ENCODE measurements at regions not wholly inside any gene's neighbourhood (a gene's known extent, or its start where the extent isn't known, plus 50 kb on each side); places are given as distances from the start of the nearest gene placed in this dataset.
"Not testable (repeated sequence)": the region's sequence is repeated elsewhere in the genome, so short reads cannot be mapped to it uniquely, and the experiment has no call there.

DNA sequence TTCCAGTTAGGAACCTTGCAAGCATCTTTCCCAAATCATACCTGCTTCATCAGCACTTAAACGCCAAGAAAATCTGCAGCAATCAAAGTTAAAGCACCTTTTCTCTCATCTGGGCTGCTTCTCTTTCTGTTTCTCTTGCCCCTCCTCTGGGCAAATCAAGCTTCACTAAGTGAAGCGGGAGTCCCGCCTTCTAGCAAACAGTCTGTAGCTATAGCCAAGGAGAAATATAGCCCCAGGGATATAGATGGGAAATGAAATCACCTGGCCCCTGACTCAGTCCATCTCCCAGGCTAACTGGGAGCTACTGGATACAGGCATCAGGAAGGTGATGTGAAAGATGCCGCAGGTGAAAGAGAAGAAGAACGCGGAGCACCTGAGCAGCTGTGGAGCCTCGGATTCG, 481.9 kb downstream of the C6orf118 start:
- DNase-seq (ENCODE audit: low spot score), result no peak

DNA sequence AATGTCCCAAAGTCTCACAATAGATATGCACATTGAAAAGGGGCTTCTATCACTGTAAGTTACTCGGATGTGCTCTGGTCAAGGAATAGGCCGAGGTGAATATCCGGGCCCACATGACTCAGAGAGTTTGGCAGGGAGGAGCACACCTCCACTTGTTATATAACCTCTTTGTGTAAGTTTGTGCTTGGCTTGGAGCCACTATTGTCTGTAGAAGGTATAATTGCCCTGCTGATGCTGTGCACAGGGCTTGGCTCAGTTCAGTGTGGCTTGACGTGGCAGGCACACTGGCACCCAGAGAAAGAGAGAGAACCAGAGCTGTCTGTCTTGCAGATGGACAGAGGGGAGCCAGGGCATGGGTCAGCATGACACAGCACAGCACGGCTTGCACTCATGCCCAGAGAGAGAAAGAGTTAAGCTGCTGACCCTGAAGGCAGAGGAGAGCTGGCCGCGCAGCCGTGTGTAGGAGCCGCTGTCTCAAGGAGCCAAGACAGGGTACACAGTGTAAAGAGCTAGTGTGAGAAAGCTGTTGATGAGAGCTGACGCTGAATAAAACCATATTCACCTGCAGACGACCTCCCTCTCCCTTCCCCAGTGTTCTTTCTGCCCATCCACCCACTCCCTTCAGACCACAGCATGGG, 482.5 kb downstream of the C6orf118 start:
- DNase-seq (ENCODE audit: low spot score), result no peak

DNA sequence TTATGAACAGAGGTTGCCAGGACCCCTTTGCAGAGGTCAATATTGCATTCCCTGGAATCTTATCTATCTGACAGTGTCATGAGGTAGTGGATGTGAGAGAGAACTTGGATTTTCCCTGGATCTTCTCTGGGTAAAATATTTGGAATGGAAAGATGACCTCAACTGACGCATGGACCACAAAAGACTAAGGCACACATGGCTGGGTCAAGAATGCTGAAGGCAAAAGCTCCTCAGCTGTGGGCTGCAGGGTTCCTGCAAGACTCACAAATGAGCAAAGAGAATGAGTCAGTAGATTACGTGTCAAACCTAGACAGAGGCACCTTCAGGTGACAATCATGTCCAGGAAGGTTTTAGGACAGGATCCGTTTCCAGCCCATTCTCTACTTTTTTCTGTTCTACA, 484.0 kb downstream of the C6orf118 start:
- DNase-seq (ENCODE audit: low spot score), result no peak

DNA sequence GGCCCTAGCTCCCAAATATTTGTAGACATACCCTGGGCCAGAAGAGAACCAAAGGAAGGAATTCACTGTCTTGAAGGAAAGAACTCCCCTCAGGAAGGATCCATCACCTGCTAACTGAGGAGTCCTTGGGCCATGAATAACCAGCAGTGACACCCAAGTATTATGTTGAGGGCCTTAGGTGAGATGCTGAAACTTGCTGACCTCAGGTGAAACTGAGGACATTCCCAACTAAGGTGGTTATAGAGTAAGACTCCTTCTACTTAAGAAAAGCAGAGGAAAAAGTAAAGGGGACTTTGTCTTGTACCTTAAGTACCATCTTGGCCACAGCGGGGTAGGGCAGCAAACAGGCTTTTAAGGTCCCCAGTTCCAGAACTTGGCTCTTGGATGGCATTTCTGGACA, 491.7 kb downstream of the C6orf118 start:
- no peak for DNase-seq (ENCODE audit: low spot score)

DNA sequence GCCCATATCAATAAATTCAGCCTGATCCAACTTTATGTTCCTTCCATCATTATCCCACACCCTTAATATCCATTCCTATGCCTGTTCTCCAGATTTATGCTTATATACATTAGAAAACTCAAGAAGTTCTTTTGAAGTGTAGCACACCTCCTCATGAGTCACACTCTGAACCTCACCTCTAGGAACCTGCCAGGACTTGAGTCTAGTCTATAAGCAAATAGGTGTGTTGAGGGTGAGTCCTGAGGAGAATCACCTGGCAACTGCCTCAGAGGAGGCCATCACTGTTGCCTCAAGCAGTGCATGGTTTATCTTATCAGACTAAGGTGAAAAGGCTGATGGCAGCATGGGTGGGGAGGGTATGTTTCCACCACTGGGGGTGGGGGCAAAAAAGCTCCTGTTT, 496.7 kb downstream of the C6orf118 start:
- no peak for DNase-seq (ENCODE audit: low spot score)

DNA sequence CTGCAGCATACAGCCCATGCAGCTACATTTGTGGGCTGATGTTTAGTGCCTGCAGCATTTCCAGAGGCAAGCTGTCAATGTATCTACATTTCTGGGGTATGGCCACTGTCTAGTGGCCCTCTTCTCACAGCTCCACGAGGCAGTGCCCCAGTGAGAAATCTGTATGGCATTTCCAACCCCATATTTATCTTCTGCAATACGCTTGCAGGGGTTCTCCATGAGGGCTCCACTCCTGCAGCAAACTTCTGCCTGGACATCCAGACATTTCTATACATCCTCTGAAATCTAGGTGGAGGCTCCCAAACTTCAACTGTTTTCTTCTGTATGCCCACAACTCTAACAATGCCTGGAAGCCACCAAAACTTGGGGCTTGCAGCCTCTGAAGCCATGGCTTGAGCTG, 502.3 kb downstream of the C6orf118 start:
- no peak for DNase-seq (ENCODE audit: low spot score)

DNA sequence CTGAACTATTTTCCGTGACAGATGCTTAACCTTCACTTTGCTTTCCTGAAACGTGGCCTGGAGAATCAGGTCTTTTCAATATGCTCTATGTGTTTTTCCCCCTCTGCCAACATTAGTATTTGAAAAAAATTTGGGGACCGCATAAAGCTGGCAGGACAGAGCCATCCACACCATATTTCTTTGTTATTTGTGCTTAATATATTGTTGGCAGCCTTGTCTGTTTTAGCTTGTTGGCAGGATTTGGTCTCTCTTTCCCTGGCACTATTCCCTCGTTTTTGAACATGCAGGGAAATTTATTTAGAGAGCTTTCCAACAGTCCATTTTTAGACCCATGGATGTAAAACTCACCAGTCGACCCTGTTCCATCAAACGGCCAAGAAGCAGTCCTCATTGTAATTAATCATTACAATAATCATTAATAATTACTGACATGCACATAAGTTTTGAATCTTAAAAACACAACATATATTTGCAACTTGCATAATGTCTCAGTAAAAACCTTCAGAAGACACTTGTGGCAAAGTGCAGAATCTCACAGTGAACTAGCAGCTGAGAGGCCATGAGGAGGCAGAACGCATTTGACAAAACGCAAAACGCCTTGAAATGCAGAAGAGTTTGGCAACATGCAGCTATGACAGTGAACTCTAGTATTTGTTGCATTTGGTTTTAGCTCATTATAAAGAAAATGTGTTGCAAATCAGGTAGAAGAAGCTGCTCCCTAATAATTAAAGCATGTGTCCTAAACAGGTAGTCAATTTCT, 514.2 kb downstream of the C6orf118 start:
- DNase-seq (ENCODE audit: low spot score), result no peak

DNA sequence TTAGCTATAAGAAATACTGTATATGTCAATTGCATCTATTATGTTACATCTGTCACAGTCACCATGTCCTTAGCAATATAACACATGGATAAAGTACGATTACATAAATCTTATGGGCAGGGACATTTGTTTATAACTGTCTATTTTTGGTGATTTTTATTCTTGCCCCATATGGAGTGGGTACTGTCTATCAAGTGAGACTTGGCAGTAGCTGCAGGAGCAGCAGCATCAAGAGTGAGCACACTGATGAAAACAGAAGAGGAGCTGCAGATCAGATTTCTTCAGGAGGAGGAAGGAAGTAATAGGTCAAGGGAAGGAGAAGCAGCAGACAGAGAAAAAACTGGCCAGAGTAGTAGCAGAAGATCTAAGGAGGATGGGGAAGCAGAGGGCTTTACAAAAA, 516.7 kb downstream of the C6orf118 start:
- no peak for DNase-seq (ENCODE audit: low spot score)

DNA sequence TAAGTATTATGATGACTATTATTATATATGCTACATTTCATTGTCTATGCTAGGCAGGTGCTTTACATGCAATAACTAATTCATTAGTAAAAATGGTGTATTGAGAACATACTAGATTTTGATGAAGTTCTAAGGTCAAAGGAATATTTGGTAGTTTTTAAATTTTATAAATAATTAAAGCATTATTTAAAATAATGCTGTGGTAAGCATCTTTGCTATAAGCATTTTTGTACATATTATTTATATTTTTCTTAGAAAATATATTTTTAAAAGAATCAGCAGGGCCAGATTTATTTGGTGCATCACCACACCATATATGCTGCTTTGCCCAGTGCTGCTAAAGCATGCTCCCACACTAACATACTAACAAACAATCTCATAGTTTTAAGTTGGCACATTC, 517.9 kb downstream of the C6orf118 start:
- DNase-seq (ENCODE audit: low spot score), result no peak

DNA sequence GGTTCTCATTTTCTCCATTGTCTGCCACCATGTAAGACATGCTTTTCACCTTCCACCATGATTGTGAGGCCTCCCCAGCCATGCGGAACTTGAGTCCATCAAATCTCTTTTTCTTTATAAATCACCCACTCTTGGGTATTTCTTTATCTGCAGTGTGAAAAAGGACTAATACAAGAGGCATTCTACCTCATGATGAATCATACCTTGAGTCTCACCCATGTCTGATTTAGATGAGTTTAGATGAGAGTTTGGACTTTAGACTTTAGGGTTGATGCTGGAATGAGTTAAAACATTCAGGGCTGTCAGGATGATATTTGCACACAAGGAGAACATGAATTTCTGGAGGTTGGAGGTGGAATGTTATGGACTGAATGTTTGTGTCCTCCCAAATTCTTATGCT, 545.6 kb downstream of the C6orf118 start:
- DNase-seq (ENCODE audit: low spot score), result no peak

DNA sequence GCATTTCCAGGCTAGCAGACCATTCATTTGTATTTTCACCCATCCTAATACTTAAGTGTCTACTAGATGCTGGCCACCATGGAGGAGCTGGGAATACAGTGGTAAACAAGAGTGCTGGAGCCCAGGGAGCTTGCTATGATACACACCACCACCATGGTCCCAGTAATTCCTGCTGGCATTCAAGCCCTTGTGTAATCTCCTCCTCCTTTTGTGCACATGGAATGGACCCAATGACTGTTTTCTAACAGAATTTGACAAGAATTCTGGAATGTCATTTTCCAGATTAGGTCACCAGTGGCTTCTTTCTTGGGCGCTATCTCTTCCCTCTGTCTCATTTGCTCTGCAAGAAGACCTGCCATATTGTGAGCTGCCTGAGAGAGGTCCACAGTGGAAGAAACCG, 552.0 kb downstream of the C6orf118 start:
- DNase-seq (ENCODE audit: low spot score), result no peak

DNA sequence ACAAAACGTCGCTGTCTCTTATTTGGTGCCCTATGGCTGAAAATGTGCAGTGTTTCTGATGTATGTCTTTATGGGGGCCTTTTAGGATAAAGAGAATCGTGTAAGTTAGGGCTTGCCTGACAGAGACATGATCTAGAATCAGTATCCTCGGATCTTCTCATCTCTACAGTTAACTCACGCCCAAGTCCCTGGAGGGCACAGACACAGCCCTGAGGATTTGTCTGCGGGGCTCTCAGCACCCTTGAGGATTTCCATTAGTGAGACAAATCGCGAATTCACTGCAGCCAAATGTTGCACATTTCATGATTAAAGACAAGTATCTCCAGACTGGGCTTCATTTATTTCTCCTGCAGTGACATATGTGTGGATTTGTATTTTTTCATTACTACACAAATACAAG, 552.7 kb downstream of the C6orf118 start:
- DNase-seq (ENCODE audit: low spot score), result no peak

DNA sequence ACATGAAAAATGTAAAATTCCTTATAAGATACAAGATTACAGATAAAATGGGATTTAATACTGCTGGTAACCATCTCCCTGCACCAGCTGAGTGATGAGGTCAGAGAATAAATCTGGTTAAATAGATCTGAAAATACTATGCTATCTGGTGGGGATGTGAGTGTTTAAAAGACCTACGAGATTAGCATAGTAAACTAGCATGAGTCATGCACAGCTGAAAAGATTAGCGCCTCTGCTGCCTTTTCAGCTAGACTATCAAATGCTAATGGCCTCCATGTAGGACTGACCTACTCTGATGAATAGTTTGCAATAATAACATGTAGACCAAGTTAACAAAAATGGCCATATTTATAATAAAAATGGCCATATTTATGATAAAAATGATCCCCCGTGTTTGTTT, 553.3 kb downstream of the C6orf118 start:
- no peak for DNase-seq (ENCODE audit: low spot score)

DNA sequence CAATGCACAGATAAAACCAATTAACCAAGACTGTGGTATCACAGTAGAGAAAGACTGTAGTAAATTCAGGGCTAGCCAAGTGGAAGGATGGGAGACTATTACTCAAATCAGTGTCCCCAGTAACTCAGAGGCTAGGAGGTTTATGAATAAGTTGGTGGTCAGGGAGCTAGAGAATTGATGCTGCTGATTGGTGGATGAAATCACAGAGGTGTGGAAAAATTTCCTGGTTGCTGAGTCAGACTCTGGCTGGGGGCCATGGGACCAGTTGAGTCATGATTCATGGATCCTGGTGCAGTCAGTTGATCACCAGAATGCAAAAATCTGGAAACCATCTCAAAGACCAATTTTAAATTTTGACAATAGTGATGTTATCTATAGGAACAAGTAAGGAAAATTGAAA, 555.9 kb downstream of the C6orf118 start:
- DNase-seq (ENCODE audit: low spot score), result no peak

DNA sequence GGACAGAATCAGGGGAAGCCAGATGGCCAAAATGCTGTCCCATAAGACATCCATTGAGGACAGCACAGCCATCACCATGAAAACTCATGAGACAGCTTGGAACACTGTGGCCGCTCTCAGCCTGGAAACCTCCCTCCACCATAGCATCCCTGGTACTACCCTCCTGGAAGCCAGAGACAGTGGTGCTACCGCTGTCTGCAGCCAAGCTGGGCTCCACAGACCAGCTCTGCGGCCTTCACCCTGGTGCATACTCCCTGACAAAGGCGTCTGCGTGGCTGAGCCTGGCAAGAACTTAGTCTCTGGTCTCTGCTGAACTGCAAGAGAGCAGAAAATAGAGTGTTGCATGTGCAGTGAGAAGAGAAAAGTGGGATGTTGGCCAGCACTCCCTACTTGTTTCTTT, 558.0 kb downstream of the C6orf118 start:
- DNase-seq (ENCODE audit: low spot score), result no peak

DNA sequence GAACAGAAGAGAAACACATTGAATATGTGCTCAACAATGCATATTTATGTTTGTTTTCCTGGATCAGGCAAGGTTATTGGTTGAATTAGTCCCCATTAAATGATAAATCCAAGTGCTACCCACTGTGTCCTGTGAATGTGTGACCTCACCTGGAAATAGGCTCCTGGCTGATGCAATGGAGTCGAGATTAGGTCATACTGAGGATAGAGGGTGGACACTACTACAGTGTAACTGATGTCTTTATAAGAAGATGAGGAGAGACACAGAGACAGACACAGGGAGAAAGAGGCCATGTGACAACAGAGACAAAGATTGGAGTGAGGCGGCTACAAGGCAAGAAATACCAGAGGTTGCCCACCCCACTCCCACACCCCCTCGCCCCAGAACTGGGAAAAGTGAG, 559.3 kb downstream of the C6orf118 start:
- DNase-seq (ENCODE audit: low spot score), result no peak

DNA sequence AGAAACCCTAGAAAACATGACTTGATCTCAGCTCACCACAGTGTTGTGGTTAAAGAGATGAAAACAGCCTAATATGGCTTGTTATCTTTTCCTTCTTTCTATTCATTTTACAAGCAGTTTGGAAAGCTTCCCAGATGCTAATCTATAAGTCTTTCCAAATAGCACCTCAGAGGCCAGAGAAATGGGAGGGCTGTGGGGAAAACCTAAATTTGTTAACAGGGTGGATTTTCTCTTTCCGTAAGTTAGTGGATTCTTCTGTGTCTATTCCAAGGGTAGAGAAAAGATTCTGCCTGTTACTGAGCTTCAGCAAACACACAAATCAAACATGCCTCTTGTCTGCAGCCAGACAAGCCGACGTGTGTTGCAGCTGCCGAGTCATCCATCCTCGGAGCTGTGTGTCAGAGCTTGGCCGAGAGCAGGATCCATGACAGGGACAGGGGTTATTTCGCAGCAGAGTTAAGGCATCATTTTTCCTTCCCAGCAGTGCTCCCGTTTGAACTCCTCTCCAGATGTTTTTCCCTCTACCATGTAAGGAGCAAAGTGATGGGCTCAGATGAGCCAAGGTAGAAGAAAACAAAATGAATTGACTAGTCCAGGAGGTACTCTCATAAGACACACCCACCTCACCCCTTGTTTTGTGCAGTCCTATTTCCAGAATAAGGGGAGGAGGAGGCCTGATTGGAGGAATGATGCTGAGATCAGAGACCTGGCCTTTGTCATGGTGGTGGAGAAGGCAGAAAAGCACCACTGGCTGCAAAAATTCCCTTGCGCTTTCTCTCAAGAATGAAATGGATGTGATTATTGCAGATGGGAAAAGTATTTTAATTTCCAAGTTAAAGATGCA, 560.0 kb downstream of the C6orf118 start:
- DNase-seq (ENCODE audit: low spot score), result peak; percentile 8

DNA sequence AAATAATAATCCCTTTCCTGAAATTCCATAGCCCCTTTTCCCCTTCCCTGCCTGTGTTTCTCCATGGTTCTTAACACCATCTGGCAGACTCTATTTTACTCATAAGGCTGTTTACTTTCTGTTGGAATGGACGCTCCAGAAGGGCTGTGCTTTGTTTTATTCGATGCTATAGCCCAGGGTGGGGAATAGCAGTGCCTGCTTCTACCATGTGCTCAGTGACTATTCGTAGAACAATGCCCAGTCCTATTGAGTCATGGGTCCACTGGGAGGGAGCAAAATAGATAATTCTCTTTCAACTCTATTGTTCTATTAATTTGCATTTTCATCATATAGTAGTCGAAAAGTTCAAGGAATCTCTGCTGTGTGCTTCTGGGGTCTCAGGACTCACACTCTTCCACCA, 565.1 kb downstream of the C6orf118 start:
- DNase-seq (ENCODE audit: low spot score), result no peak

DNA sequence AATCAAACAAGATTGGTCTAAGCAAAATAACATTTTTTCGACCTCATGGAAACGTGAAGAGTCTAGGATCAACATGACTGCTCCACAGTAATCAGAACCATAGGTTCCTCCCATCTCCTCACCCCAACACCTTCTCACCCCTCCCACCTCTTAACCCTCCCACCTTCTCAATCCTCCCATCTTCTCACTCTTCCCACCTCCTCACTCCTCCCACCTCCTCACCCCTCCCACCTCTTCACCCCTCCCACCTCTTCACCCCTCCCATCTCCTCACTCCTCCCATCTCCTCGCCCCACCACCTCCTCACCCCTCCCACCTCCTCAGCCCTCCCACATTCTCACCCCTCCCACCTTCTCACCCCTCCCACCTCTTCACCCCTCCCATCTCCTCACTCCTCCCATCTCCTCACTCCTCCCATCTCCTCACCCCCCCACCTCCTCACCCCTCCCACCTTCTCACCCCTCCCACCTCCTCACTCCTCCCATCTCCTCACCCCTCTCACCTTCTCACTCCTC, 567.4 kb downstream of the C6orf118 start:
- no peak for DNase-seq (ENCODE audit: low spot score)

DNA sequence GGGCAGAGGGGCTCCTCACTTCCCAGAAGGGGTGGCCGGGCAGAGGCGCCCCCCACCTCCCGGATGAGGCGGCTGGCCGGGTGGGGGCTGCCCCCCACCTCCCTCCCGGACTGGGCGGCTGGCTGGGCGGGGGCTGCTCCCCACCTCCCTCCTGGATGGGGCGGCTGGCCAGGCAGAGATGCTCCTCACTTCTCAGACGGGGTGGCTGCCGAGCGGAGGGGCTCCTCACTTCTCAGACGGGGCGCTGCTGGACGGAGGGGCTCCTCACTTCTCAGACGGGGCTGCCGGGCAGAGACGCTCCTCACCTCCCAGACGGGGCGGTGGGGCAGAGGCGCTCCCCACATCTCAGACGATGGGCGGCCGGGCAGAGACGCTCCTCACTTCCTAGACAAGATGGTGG, 573.3 kb downstream of the C6orf118 start:
- not testable (repeated sequence) for DNase-seq (ENCODE audit: low spot score)

DNA sequence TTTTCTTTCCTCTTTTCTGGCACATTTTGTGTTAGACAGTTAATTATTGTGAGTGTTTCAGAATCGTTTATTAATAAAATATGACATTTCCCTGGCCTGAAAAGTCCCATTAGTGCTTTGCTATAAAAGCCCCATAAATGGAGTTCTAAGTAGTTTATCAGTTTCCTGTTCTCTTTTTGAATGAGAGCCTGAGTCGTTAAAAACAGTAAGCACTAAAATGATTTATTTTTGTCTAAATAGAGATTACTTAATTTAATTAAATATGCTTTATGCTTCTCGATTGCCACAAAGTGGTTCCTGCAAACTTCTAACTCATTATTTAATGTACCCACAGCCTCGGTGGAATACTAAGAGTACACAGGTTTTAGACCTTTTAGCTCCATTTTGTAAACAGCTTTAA, 577.9 kb downstream of the C6orf118 start:
- DNase-seq (ENCODE audit: low spot score), result no peak

DNA sequence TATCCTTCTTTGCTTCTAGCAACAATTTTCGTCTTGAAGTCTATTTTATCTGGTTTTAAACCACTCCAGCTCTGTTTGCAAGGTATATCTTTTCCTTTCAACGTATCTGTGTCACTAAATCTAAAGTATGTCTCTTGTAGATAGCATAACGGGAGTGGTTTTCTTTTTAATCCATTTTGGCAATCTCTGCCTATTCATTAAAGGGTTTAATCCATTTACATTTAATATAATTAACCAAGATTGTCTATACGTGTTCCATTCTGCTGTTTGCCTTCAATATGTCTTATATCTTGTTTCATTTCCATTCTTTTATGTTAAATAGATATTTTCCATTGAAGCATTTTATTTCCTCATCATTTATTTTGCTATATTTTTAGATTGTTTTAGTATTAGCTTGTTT, 587.9 kb downstream of the C6orf118 start:
- no peak for DNase-seq (ENCODE audit: low spot score)

DNA sequence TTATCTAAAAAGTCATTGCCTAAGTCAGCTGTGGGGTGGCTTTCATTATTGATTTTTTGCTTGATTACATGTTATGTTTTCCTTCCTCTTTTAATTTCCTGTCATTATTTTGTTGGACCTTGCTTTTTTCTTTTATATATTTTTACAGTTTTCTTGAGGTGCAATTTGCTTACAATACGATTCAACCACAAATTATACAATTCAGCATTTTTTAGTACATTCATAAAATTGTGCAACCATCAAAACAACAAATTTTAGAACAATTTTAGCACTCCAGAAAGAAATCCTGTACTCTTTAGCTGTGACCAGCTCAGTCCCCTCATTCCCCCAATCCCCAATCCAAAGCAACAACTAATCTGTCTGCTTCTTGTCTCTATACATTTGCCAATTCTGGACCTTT, 608.9 kb downstream of the C6orf118 start:
- DNase-seq (ENCODE audit: low spot score), result no peak

Measured in putamen (tissue), 1 donor.